GM12878 (cell line): ENCODE measurements at regions not wholly inside any gene's neighbourhood (a gene's known extent, or its start where the extent isn't known, plus 50 kb on each side); places are given as distances from the start of the nearest gene placed in this dataset.

Experiments used
- CREM ChIP-seq: IDR thresholded peaks from 2 replicates; pipeline ENCODE4 v1.6.1; 2014; ENCODE audit warnings: antibody characterized with exemption, low read depth
- EP300 ChIP-seq, 2 experiments: fragments of 150-350 bp in 1 of 2; IDR thresholded peaks; 2 replicates each; pipeline ENCODE4 v1.6.1; 2011 to 2012; ENCODE audit warnings: low read depth in 2 of 2, low read length in 2 of 2, borderline replicate concordance in 1 of 2, improper control_type of control experiment in 1 of 2, inconsistent platforms in 1 of 2; ENCODE audit not compliant: control insufficient read depth in 1 of 2
- HDAC6 ChIP-seq: fragments of 200-600 bp; sonication (generic); IDR thresholded peaks from one replicate; pipeline ENCODE4 v1.8.0; 2017; ENCODE audit warnings: antibody characterized with exemption; ENCODE audit not compliant: unreplicated experiment
- JUND ChIP-seq: IDR thresholded peaks from 2 replicates; pipeline ENCODE4 v1.6.1; 2012; ENCODE audit warnings: low read depth, mild to moderate bottlenecking, low read length, improper control_type of control experiment, moderate library complexity
- POLR2A ChIP-seq: IDR thresholded peaks from 2 replicates; pipeline ENCODE4 v1.6.1; 2011; ENCODE audit warnings: low read depth, mild to moderate bottlenecking, low read length
- POLR2AphosphoS5 ChIP-seq: IDR thresholded peaks from 2 replicates; pipeline ENCODE4 v1.6.1; 2011; ENCODE audit warnings: mild to moderate bottlenecking, low read length, inconsistent platforms
- SIX5 ChIP-seq: IDR thresholded peaks from 2 replicates; pipeline ENCODE4 v1.6.1; 2011; ENCODE audit warnings: mild to moderate bottlenecking, low read depth, low read length, moderate library complexity; ENCODE audit not compliant: severe bottlenecking
- SMAD1 ChIP-seq: fragments of 450-650 bp; IDR thresholded peaks from 2 replicates; pipeline ENCODE4 v1.6.1; 2018; ENCODE audit warnings: mild to moderate bottlenecking, low read depth; ENCODE audit not compliant: partially characterized antibody
- TCF12 ChIP-seq: IDR thresholded peaks from 2 replicates; pipeline ENCODE4 v1.6.1; 2011; ENCODE audit warnings: low read depth, mild to moderate bottlenecking, low read length
- YY1 ChIP-seq: IDR thresholded peaks from 2 replicates; pipeline ENCODE4 v1.6.1; 2011; ENCODE audit warnings: low read depth, mild to moderate bottlenecking, low read length
- TF ChIP-seq, protein P1 (sequence below), 3 experiments: IDR thresholded peaks in 2 of 3; conservative IDR thresholded peaks in 1 of 3; 2 replicates each; pipeline ENCODE4 v1.5.1; 2011; ENCODE audit warnings: low read depth in 3 of 3, low read length in 3 of 3, mild to moderate bottlenecking in 3 of 3, control low read depth in 2 of 3, moderate library complexity in 2 of 3, inconsistent platforms in 1 of 3, mixed read lengths in 1 of 3; ENCODE audit not compliant: control insufficient read depth in 2 of 3, insufficient read depth in 1 of 3; ENCODE audit errors: extremely low read depth in 1 of 3
- TF ChIP-seq, protein P2 (sequence below): IDR thresholded peaks from 2 replicates; pipeline ENCODE4 v1.6.1; 2012; ENCODE audit warnings: low read depth, low read length, improper control_type of control experiment
- TF ChIP-seq, protein P3 (sequence below): fragments of 450-650 bp; IDR thresholded peaks from 2 replicates; pipeline ENCODE4 v1.6.1; 2017; ENCODE audit warnings: mild to moderate bottlenecking
- TF ChIP-seq, protein P4 (sequence below): fragments of 450-650 bp; IDR thresholded peaks from 2 replicates; pipeline ENCODE4 v1.6.1; 2014; ENCODE audit warnings: mild to moderate bottlenecking

DNA sequence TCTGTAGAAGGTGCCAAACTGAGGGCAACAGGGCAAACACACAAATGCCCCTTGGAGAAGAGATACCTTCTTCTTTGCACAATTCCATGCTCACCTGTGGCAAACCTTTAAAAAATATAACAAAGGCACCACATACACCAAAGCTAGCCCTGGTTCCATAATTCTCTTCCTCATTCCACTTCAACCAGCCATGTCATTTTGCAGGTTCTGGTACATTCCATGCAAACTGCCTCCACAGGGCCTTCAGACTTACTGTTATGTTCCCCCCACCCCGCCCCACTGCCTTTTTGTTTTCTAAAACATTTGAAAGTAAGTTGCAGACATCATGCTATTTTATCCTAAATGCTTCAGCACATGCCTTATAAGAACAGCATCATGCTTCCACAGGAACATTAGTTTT, 269.0 kb downstream of the NSUN3 start:
- TF ChIP-seq CREM (no peak), SMAD1 (no peak), JUND (no peak), POLR2A (no peak), TCF12 (no peak), POLR2AphosphoS5 (no peak), HDAC6 (no peak), SIX5 (no peak), EP300 (IDR thresholded peaks at IDR 0.05; ENCODE audit: borderline replicate concordance in 1 of 2, control insufficient read depth in 1 of 2, low read depth in 2 of 2, low read length in 2 of 2) (no peak), YY1 (no peak)
- TF ChIP-seq, protein P1, sequence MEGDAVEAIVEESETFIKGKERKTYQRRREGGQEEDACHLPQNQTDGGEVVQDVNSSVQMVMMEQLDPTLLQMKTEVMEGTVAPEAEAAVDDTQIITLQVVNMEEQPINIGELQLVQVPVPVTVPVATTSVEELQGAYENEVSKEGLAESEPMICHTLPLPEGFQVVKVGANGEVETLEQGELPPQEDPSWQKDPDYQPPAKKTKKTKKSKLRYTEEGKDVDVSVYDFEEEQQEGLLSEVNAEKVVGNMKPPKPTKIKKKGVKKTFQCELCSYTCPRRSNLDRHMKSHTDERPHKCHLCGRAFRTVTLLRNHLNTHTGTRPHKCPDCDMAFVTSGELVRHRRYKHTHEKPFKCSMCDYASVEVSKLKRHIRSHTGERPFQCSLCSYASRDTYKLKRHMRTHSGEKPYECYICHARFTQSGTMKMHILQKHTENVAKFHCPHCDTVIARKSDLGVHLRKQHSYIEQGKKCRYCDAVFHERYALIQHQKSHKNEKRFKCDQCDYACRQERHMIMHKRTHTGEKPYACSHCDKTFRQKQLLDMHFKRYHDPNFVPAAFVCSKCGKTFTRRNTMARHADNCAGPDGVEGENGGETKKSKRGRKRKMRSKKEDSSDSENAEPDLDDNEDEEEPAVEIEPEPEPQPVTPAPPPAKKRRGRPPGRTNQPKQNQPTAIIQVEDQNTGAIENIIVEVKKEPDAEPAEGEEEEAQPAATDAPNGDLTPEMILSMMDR (IDR thresholded peaks at IDR 0.05 in 2 of 3, conservative IDR thresholded peaks at IDR 0.05 in 1 of 3; ENCODE audit: control insufficient read depth in 2 of 3, extremely low read depth in 1 of 3, insufficient read depth in 1 of 3, low read depth in 3 of 3, low read length in 3 of 3), result no peak
- TF ChIP-seq, protein P2, sequence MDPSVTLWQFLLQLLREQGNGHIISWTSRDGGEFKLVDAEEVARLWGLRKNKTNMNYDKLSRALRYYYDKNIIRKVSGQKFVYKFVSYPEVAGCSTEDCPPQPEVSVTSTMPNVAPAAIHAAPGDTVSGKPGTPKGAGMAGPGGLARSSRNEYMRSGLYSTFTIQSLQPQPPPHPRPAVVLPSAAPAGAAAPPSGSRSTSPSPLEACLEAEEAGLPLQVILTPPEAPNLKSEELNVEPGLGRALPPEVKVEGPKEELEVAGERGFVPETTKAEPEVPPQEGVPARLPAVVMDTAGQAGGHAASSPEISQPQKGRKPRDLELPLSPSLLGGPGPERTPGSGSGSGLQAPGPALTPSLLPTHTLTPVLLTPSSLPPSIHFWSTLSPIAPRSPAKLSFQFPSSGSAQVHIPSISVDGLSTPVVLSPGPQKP, result no peak
- TF ChIP-seq, protein P3, sequence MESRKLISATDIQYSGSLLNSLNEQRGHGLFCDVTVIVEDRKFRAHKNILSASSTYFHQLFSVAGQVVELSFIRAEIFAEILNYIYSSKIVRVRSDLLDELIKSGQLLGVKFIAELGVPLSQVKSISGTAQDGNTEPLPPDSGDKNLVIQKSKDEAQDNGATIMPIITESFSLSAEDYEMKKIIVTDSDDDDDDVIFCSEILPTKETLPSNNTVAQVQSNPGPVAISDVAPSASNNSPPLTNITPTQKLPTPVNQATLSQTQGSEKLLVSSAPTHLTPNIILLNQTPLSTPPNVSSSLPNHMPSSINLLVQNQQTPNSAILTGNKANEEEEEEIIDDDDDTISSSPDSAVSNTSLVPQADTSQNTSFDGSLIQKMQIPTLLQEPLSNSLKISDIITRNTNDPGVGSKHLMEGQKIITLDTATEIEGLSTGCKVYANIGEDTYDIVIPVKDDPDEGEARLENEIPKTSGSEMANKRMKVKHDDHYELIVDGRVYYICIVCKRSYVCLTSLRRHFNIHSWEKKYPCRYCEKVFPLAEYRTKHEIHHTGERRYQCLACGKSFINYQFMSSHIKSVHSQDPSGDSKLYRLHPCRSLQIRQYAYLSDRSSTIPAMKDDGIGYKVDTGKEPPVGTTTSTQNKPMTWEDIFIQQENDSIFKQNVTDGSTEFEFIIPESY, result no peak
- TF ChIP-seq, protein P4, sequence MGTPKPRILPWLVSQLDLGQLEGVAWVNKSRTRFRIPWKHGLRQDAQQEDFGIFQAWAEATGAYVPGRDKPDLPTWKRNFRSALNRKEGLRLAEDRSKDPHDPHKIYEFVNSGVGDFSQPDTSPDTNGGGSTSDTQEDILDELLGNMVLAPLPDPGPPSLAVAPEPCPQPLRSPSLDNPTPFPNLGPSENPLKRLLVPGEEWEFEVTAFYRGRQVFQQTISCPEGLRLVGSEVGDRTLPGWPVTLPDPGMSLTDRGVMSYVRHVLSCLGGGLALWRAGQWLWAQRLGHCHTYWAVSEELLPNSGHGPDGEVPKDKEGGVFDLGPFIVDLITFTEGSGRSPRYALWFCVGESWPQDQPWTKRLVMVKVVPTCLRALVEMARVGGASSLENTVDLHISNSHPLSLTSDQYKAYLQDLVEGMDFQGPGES, result no peak
